ENCODE measurements at regions not wholly inside any gene's neighbourhood (a gene's known extent, or its start where the extent isn't known, plus 50 kb on each side); places are given as distances from the start of the nearest gene placed in this dataset.

- H3K36me3 ChIP-seq (ENCODE audit: insufficient read depth, low read length) = no peaks in the 10 kb centered on the region
- H3K27me3 ChIP-seq (ENCODE audit: insufficient read depth, low read length, poor library complexity) = no peaks in the 10 kb centered on the region
- no peak for TF ChIP-seq EZH2 (IDR thresholded peaks at IDR 0.05; ENCODE audit: borderline replicate concordance, low read depth, low read length, severe bottlenecking)
- TF ChIP-seq CTCF (IDR thresholded peaks at IDR 0.05; ENCODE audit: borderline replicate concordance, extremely low read depth, low read length, poor library complexity, severe bottlenecking) = no peak
- H2AFZ ChIP-seq (ENCODE audit: low read depth, low read length) = no peak overlapping the region
- H4K20me1 ChIP-seq (ENCODE audit: insufficient read depth, low read length) = no peaks in the 10 kb centered on the region
- no peaks in the 10 kb centered on the region for H3K4me1 ChIP-seq (ENCODE audit: insufficient read depth, low read length)
- H3K9me3 ChIP-seq (ENCODE audit: insufficient read depth, low read length, severe bottlenecking) = no peaks in the 10 kb centered on the region
- H3K27ac ChIP-seq (ENCODE audit: low read length) = no peak overlapping the region
- DNase-seq = no peak
- H3K4me3 ChIP-seq (ENCODE audit: low read depth in 1 of 2, low read length in 2 of 2) = no peak overlapping the region
- no peaks in the 10 kb centered on the region for H3K79me2 ChIP-seq (ENCODE audit: insufficient read depth, low read length)
- ATAC-seq (ENCODE audit: insufficient read depth, low read depth) = no peak
- no peak overlapping the region for H3K4me2 ChIP-seq (ENCODE audit: insufficient read depth, low read length)
- no peak overlapping the region for H3K9ac ChIP-seq (ENCODE audit: low read depth, low read length)
Observed at GRCh38 chr2:15700599-15701340, 109.1 kb downstream of the DDX1 start.

GRCh38 chr2:15701341-15701907, 109.8 kb downstream of the DDX1 start:
- Histone ChIP-seq H3K79me2 (ENCODE audit: insufficient read depth, low read length) (no peaks in the 10 kb centered on the region), H4K20me1 (ENCODE audit: insufficient read depth, low read length) (no peaks in the 10 kb centered on the region), H3K4me3 (ENCODE audit: low read depth in 1 of 2, low read length in 2 of 2) (no peak overlapping the region), H3K36me3 (ENCODE audit: insufficient read depth, low read length) (no peaks in the 10 kb centered on the region), H3K4me1 (ENCODE audit: insufficient read depth, low read length) (no peaks in the 10 kb centered on the region), H3K9ac (ENCODE audit: low read depth, low read length) (no peak overlapping the region), H3K4me2 (ENCODE audit: insufficient read depth, low read length) (no peak overlapping the region), H3K27ac (ENCODE audit: low read length) (no peak overlapping the region), H2AFZ (ENCODE audit: low read depth, low read length) (no peak overlapping the region), H3K27me3 (ENCODE audit: insufficient read depth, low read length, poor library complexity) (no peaks in the 10 kb centered on the region), H3K9me3 (ENCODE audit: insufficient read depth, low read length, severe bottlenecking) (no peaks in the 10 kb centered on the region)
- no peak for TF ChIP-seq CTCF (IDR thresholded peaks at IDR 0.05; ENCODE audit: borderline replicate concordance, extremely low read depth, low read length, poor library complexity, severe bottlenecking)
- no peak for TF ChIP-seq EZH2 (IDR thresholded peaks at IDR 0.05; ENCODE audit: borderline replicate concordance, low read depth, low read length, severe bottlenecking)
- DNase-seq (no peak), ATAC-seq (ENCODE audit: insufficient read depth, low read depth) (no peak)

GRCh38 chr2:15701991-15702390, 110.3 kb downstream of the DDX1 start:
- no peak for TF ChIP-seq CTCF (IDR thresholded peaks at IDR 0.05; ENCODE audit: borderline replicate concordance, extremely low read depth, low read length, poor library complexity, severe bottlenecking)
- no peak for TF ChIP-seq EZH2 (IDR thresholded peaks at IDR 0.05; ENCODE audit: borderline replicate concordance, low read depth, low read length, severe bottlenecking)
- no peak overlapping the region for H3K27ac ChIP-seq (ENCODE audit: low read length)
- ATAC-seq (ENCODE audit: insufficient read depth, low read depth) = no peak

More at GRCh38 chr2:15701991-15702390, 110.3 kb downstream of the DDX1 start:
- Histone ChIP-seq H2AFZ (ENCODE audit: low read depth, low read length) (no peak overlapping the region), H3K9me3 (ENCODE audit: insufficient read depth, low read length, severe bottlenecking) (no peaks in the 10 kb centered on the region), H3K27me3 (ENCODE audit: insufficient read depth, low read length, poor library complexity) (no peaks in the 10 kb centered on the region), H3K4me3 (ENCODE audit: low read depth in 1 of 2, low read length in 2 of 2) (no peak overlapping the region), H4K20me1 (ENCODE audit: insufficient read depth, low read length) (no peaks in the 10 kb centered on the region), H3K4me1 (ENCODE audit: insufficient read depth, low read length) (no peaks in the 10 kb centered on the region), H3K9ac (ENCODE audit: low read depth, low read length) (no peak overlapping the region), H3K36me3 (ENCODE audit: insufficient read depth, low read length) (no peaks in the 10 kb centered on the region), H3K4me2 (ENCODE audit: insufficient read depth, low read length) (no peak overlapping the region), H3K79me2 (ENCODE audit: insufficient read depth, low read length) (no peaks in the 10 kb centered on the region)
- DNase-seq = no peak

Data from DND-41 (cell line).